ENCODE measurements at regions not wholly inside any gene's neighbourhood (a gene's known extent, or its start where the extent isn't known, plus 50 kb on each side); places are given as distances from the start of the nearest gene placed in this dataset.

- Histone ChIP-seq H3K4me1 (peaks cover 0 to 14% (median 2%) of the 10 kb centered on the region in 4 donors), H3K27ac (no peak overlapping the region), H3K9me3 (no peaks in the 10 kb centered on the region), H3K36me3 (no peaks in the 10 kb centered on the region), H3K4me3 (no peak overlapping the region), H3K27me3 (no peaks in the 10 kb centered on the region)
- TF ChIP-seq CTCF (IDR thresholded peaks at IDR 0.05) = no peak
- DNase-seq = no peak
- intact Hi-C loops (cut with DNase I; ENCODE audit: low total_unique reads) = no loop called here
These were observed 111.7 kb upstream of the NUDT12 start for GRCh38 chr5:103674251-103674650.

GRCh38 chr5:103669615-103670014 is 107.0 kb upstream of the NUDT12 start:
- no peaks in the 10 kb centered on the region for H3K9me3 ChIP-seq
- H3K27ac ChIP-seq = no peak overlapping the region
- no peaks in the 10 kb centered on the region for H3K36me3 ChIP-seq
- no peak overlapping the region for H3K4me3 ChIP-seq
- no peaks in the 10 kb centered on the region for H3K27me3 ChIP-seq
- H3K4me1 ChIP-seq = peaks cover 0 to 6% (median 2%) of the 10 kb centered on the region in 4 donors
- intact Hi-C loops (cut with DNase I; ENCODE audit: low total_unique reads) = no loop called here
- no peak for DNase-seq
- no peak for TF ChIP-seq CTCF (IDR thresholded peaks at IDR 0.05)

- Histone ChIP-seq H3K36me3 (no peaks in the 10 kb centered on the region), H3K4me3 (no peak overlapping the region), H3K27me3 (no peaks in the 10 kb centered on the region), H3K4me1 (no peaks in the 10 kb centered on the region), H3K9me3 (no peaks in the 10 kb centered on the region), H3K27ac (no peak overlapping the region)
- no peak for DNase-seq
- intact Hi-C loops (cut with DNase I; ENCODE audit: low total_unique reads) = no loop called here
- TF ChIP-seq CTCF (IDR thresholded peaks at IDR 0.05) = no peak
These were observed 105.7 kb upstream of the NUDT12 start for GRCh38 chr5:103668281-103668680.

GRCh38 chr5:103667068-103667467 is 104.5 kb upstream of the NUDT12 start:
- intact Hi-C loops (cut with DNase I; ENCODE audit: low total_unique reads) = no loop called here
- no peak for DNase-seq
- H3K27me3 ChIP-seq = no peaks in the 10 kb centered on the region
- H3K4me1 ChIP-seq = no peaks in the 10 kb centered on the region
- no peaks in the 10 kb centered on the region for H3K36me3 ChIP-seq
- no peaks in the 10 kb centered on the region for H3K9me3 ChIP-seq
- no peak overlapping the region for H3K4me3 ChIP-seq
- TF ChIP-seq CTCF (IDR thresholded peaks at IDR 0.05) = no peak
- H3K27ac ChIP-seq = no peak overlapping the region

GRCh38 chr5:103657301-103657700 is 94.7 kb upstream of the NUDT12 start:
- H3K27ac ChIP-seq = no peak overlapping the region
- no peak for TF ChIP-seq CTCF (IDR thresholded peaks at IDR 0.05)
- DNase-seq = no peak
- H3K27me3 ChIP-seq = no peaks in the 10 kb centered on the region
- H3K4me3 ChIP-seq = no peak overlapping the region
- H3K4me1 ChIP-seq = no peaks in the 10 kb centered on the region
- no peaks in the 10 kb centered on the region for H3K36me3 ChIP-seq
- no peaks in the 10 kb centered on the region for H3K9me3 ChIP-seq
- intact Hi-C loops (cut with DNase I; ENCODE audit: low total_unique reads) = no loop called here

- no peak for DNase-seq
- Histone ChIP-seq H3K9me3 (no peaks in the 10 kb centered on the region), H3K4me3 (no peak overlapping the region), H3K4me1 (no peaks in the 10 kb centered on the region), H3K36me3 (no peaks in the 10 kb centered on the region), H3K27ac (no peak overlapping the region), H3K27me3 (no peaks in the 10 kb centered on the region)
- no peak for TF ChIP-seq CTCF (IDR thresholded peaks at IDR 0.05)
- intact Hi-C loops (cut with DNase I; ENCODE audit: low total_unique reads) = no loop called here
These were observed 85.5 kb upstream of the NUDT12 start for GRCh38 chr5:103648086-103648485.
